ENCODE measurements at regions not wholly inside any gene's neighbourhood (a gene's known extent, or its start where the extent isn't known, plus 50 kb on each side); places are given as distances from the start of the nearest gene placed in this dataset.

- in situ Hi-C loops (cut with MboI; ENCODE audit: low pct_unique_long_range_greater_than_20kb, low sequenced_read_pairs, unreplicated experiment) = no loop called here
- no peak for TF ChIP-seq CTCF (IDR thresholded peaks at IDR 0.05; ENCODE audit: extremely low read depth, insufficient read depth, missing control alignments)
- no peak for DNase-seq (ENCODE audit: low spot score)
These were observed 1106.7 kb downstream of the PDHA2 start for GRCh38 chr4:96946552-96946951.

GRCh38 chr4:96952610-96953009 is 1112.7 kb downstream of the PDHA2 start:
- no peak for TF ChIP-seq CTCF (IDR thresholded peaks at IDR 0.05; ENCODE audit: extremely low read depth, insufficient read depth, missing control alignments)
- DNase-seq (ENCODE audit: low spot score) = no peak
- in situ Hi-C loops (cut with MboI; ENCODE audit: low pct_unique_long_range_greater_than_20kb, low sequenced_read_pairs, unreplicated experiment) = no loop called here

- TF ChIP-seq CTCF (IDR thresholded peaks at IDR 0.05; ENCODE audit: extremely low read depth, insufficient read depth, missing control alignments) = no peak
- DNase-seq (ENCODE audit: low spot score) = no peak
- in situ Hi-C loops (cut with MboI; ENCODE audit: low pct_unique_long_range_greater_than_20kb, low sequenced_read_pairs, unreplicated experiment) = no loop called here
These were observed 1115.3 kb downstream of the PDHA2 start for GRCh38 chr4:96955226-96955625.

- in situ Hi-C loops (cut with MboI; ENCODE audit: low pct_unique_long_range_greater_than_20kb, low sequenced_read_pairs, unreplicated experiment) = no loop called here
- TF ChIP-seq CTCF (IDR thresholded peaks at IDR 0.05; ENCODE audit: extremely low read depth, insufficient read depth, missing control alignments) = no peak
- no peak for DNase-seq (ENCODE audit: low spot score)
These were observed 1115.8 kb downstream of the PDHA2 start for GRCh38 chr4:96955691-96956090.

- TF ChIP-seq CTCF (IDR thresholded peaks at IDR 0.05; ENCODE audit: extremely low read depth, insufficient read depth, missing control alignments) = no peak
- DNase-seq (ENCODE audit: low spot score) = no peak
- in situ Hi-C loops (cut with MboI; ENCODE audit: low pct_unique_long_range_greater_than_20kb, low sequenced_read_pairs, unreplicated experiment) = no loop called here
These were observed 1129.6 kb downstream of the PDHA2 start for GRCh38 chr4:96969455-96969854.

GRCh38 chr4:96972920-96973319 is 1133.0 kb downstream of the PDHA2 start:
- no peak for DNase-seq (ENCODE audit: low spot score)

More at GRCh38 chr4:96972920-96973319, 1133.0 kb downstream of the PDHA2 start:
- TF ChIP-seq CTCF (IDR thresholded peaks at IDR 0.05; ENCODE audit: extremely low read depth, insufficient read depth, missing control alignments) = no peak
- in situ Hi-C loops (cut with MboI; ENCODE audit: low pct_unique_long_range_greater_than_20kb, low sequenced_read_pairs, unreplicated experiment) = no loop called here
